SKM-1 treated with dmso at 0.1 percent for 144 hours (cell line): ENCODE measurements at regions not wholly inside any gene's neighbourhood (a gene's known extent, or its start where the extent isn't known, plus 50 kb on each side); places are given as distances from the start of the nearest gene placed in this dataset.

Experiments used
- DNase-seq: peaks from one replicate; lab custom pipeline; 2025; ENCODE audit not compliant: unreplicated experiment; lab: John Stamatoyannopoulos, UW

DNA sequence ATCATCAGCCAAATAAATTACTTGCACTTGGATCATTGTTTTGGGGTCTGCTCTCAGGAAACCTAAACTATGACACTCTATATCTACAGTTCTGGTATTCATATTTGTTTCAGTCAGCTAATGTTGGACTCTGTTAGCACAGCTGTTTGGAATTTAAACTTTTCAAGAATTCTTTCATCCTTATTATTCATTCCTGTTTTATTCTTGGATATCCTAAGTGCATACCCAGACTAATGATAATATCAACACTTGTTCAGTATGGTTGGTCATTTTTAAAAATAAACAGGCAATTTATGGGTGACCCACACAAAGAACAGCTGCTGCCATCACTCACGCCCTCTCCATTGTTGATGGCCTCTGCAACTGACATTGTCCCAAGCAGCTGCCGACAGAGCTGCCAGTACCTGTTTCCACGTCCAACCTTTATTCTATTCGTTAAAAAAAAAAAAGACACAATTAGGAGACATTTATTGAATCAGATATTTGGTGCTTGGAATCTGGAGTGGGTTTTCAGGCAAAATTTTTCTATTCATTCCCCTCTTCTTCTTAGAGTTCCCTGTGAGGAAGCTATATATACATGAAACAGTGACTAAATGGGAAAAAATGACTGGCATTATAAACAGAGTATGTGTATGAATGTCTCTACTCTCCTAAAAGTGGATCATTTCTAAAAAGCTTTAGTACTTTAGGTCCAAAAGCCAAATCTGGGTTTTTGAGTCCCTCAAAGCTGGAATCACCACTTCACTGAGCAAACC is 252.1 kb upstream of the NAV3 start:
- no peak for DNase-seq

DNA sequence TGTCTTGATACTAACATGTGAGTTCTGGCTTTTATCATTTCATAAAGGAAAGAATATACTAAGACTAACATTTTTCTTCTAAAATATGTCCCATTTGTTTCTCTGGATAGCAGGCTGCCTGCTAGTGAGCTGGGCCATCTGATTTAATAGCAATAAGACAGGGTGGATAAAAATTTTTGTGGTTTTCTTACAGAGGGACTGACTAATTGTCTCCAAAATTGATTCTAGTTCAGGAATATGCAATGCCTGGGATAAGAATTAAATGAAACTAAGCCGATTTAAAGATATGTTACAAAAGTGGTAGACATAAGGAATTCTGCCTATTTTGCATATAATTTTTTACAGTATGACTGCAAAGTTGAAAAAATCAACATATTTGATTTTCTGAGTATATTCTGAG is 252.9 kb upstream of the NAV3 start:
- DNase-seq, result no peak

- DNase-seq, result no peak
Observed at GRCh38 chr12:77575376-77575919, 255.2 kb upstream of the NAV3 start.

DNA sequence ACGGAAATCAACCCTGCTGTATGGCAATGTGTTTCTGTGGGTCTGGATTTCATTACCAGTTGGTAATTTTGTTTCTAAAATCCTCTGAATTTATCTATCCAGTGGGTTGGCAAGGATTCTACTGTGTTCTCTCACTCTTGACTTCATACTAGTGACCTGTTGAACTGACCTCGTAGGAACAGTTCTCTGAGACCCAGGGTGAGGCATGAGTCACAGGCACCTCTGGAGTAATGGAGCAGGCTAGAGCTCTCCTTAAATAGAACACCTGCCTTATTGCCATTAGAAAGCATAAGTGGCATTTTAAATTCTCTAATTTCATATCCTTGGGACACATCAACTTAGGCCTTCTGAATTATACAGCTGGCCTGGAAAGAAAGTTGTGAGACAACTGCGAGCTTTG is 258.3 kb upstream of the NAV3 start:
- no peak for DNase-seq

DNA sequence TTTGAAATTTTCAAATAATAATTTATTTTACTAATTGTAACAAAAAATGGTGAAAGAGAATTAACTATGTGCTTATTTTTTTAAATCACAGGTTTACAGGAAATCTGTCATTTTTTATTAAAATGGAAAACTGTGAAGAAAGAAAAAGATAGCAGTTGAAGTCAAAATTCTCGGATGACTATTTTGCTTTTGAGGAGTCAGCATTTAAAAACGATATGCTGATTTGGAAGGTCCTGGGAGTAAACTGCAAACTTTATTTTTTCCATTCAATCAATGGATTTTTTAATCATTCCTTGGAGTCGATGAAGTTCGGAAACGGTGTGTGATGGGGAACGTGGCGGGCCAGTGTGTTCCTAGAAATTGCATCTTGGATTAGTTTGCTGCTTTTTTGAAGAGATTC is 258.9 kb upstream of the NAV3 start:
- no peak for DNase-seq

DNA sequence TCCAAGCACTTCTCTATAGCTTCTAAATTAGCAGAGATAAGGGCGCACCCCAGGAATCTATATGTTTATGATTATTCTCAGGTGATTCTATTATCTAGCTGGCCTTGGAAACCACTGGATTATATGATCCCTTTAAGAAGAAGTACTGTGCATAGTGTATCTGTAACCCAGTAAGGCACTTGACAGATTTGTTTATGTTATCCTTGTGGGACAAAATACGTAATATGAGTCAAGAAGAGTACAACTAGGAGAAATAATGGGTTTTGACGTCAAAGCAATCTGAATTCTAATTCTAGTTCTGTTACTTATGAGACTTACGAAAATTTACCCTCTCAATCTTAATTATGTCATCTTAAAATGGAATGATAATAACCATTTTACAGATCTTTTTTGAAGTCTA is 259.6 kb upstream of the NAV3 start:
- no peak for DNase-seq

DNA sequence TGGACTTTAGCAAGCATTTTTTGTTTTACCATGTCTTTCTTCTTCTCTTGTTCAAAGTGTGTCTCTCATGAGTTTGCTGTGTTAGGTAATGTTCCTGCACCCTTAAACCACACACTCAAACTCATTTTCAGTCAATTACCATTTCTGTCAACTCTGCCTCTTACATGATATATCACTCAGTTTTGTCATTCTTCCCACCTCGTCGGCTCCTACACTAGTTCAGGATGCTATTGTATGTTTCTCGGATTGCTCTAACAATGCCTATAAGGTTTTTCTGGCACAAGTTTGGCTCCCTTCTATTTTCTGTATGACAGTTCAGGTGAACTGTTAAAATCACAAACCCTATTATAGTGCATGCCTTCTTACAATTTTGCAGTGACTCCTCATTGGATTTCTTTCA is 260.8 kb upstream of the NAV3 start:
- no peak for DNase-seq

DNA sequence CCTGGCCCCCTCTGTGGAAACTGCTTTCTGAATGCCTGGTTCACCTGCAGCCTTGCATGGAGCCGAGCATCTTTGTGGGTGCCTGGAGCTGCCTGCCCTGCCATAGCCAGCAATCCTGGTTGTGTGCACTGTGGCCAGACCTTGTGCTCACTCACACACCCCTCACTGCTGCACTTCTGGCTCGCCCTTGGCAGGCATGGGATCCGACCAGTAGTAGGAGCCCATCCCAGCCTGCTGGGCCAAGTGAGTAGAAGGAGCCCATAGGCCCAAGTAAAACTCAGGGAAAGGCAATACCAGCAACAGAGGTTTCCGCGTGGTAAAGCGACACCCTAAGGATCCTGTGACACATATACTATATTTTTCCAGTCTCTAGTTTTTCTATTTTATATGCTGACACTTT is 270.0 kb upstream of the NAV3 start:
- DNase-seq, result no peak

DNA sequence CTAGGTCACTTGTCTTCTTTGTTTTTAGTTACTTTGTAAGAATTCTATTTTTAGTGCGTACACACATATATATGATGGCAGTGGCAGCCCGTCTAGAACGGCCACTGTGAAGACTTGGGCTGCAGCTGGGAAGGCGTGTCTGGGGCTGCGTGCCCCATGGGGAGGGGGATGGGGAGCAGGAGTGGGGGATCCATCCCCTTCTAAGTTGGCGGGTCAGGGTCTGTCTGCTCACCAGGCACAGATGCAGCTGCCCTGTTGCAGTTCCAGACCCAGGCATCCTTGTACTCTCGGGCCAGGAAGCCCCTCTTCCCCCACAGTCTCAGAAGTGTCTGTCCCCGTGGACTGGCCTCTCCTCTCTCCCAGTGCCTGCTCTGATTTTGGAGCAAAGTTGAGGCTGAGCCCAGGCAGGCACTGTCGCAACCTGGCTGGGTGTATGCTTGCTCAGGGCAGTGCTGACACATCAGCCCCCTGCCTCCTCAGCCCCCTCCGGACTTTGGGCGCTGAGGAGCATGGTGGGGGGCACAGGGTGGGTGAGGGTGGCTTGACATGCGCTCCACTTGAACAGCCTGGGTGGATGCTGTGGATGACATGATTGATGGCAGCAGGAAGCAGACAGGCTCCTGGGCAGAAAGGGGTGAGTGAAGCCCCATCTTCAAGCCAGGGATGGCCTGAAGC is 271.2 kb upstream of the NAV3 start:
- DNase-seq, result no peak

DNA sequence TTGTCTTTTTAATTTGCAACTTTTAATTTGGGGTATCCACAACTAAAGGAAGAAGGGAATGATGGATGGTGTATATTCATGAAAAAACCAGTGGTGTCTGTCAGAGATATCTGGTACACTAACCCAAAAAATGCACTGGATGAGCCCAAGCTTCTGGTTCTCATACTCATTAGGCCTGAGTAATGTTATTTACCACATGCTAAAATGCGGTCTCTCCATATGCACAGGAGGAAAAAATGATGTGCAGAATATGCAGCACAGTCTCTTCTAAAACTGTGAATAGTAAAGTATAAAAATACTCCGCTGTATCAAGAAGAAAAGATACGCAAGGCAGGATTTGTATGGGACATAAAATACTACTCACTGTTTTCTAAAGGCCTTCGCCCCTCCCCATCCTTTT is 275.6 kb upstream of the NAV3 start:
- no peak for DNase-seq

- no peak for DNase-seq
Observed at GRCh38 chr12:77553976-77554619, 276.6 kb upstream of the NAV3 start.

GRCh38 chr12:77549383-77550128 is 281.1 kb upstream of the NAV3 start:
- no peak for DNase-seq

GRCh38 chr12:77548797-77549196 is 281.9 kb upstream of the NAV3 start:
- DNase-seq, result no peak

- DNase-seq, result no peak
Observed at GRCh38 chr12:77540097-77540496, 290.6 kb upstream of the NAV3 start.

GRCh38 chr12:77537663-77538062 is 293.0 kb upstream of the NAV3 start:
- DNase-seq, result no peak

DNA sequence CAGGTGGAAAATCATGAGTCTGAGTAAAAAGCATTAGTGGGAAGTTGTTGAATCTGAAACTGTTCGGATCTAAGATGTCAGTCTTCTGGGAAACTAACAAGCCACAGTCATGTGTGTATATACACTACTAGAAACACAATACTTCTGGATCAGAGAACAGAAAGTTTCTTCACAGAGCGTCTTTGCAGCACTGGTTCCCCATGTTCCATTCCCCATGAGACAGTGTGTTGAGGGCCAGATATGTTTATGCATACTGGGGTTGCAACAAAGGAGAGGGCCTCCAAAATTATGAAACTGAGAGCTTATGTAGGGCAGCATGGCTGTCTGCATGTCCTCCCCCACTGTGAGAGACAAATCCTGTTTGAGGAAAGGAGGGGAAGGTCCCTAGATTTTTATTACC is 295.0 kb upstream of the NAV3 start:
- DNase-seq, result no peak

- DNase-seq, result no peak
Observed at GRCh38 chr12:77531912-77532311, 298.8 kb upstream of the NAV3 start.

GRCh38 chr12:77522247-77522646 is 308.4 kb upstream of the NAV3 start:
- DNase-seq, result no peak

- DNase-seq, result no peak
Observed at GRCh38 chr12:77521508-77522115, 309.1 kb upstream of the NAV3 start.

GRCh38 chr12:77514511-77514910 is 316.2 kb upstream of the NAV3 start:
- no peak for DNase-seq

GRCh38 chr12:77510985-77511384 is 319.7 kb upstream of the NAV3 start:
- DNase-seq, result no peak
